Transverse colon (tissue), 4 donors: ENCODE measurements at regions not wholly inside any gene's neighbourhood (a gene's known extent, or its start where the extent isn't known, plus 50 kb on each side); places are given as distances from the start of the nearest gene placed in this dataset.

Experiments used
- DNase-seq: peaks from one replicate; pipeline ENCODE4 v3.0.0-alpha.2; 2019
- H3K27ac ChIP-seq, 4 donors: fragments of 200-600 bp; sonication (generic); 2 replicates each; pipeline ENCODE4 v1.5.1; 2016 to 2018; ENCODE audit warnings: inconsistent platforms in 4 of 4
- H3K27me3 ChIP-seq: fragments of 200-600 bp; sonication (generic); 2 replicates; pipeline ENCODE4 v1.5.1; 2017; ENCODE audit warnings: inconsistent platforms
- H3K36me3 ChIP-seq, 4 donors: fragments of 200-600 bp; sonication (generic); 2 replicates each; pipeline ENCODE4 v1.5.1; 2017 to 2019; ENCODE audit warnings: inconsistent platforms in 4 of 4
- H3K4me1 ChIP-seq, 4 donors: fragments of 200-600 bp; sonication (generic); 2 replicates each; pipeline ENCODE4 v1.5.1; 2017 to 2020; ENCODE audit warnings: inconsistent platforms in 4 of 4
- H3K4me3 ChIP-seq, 4 donors: fragments of 200-600 bp; sonication (generic); 1 replicate in 1 of 4; 2 replicates in 3 of 4; pipeline versions ENCODE4 v1.5.1 to v1.6.1; 2017 to 2019; ENCODE audit warnings: inconsistent platforms in 4 of 4
- H3K9me3 ChIP-seq, 2 donors: fragments of 200-600 bp; sonication (generic); 2 replicates each; pipeline ENCODE4 v1.5.1; 2017 to 2019; ENCODE audit warnings: inconsistent platforms in 2 of 2
- CTCF ChIP-seq, 5 experiments: fragments of 200-600 bp in 3 of 5; fragments of 450-650 bp in 2 of 5; sonication (generic) in 3 of 5; IDR thresholded peaks; 1 replicate in 2 of 5; 2 replicates in 3 of 5; pipeline ENCODE4 v1.5.1; 2016 to 2017; ENCODE audit warnings: antibody characterized with exemption in 5 of 5, inconsistent platforms in 3 of 5, mild to moderate bottlenecking in 2 of 5, moderate library complexity in 1 of 5
- EP300 ChIP-seq: sonication (generic); formaldehyde crosslinking; IDR thresholded peaks from one replicate; pipeline ENCODE4 v1.6.1; 2017; ENCODE audit warnings: antibody characterized with exemption, low read depth
- POLR2A ChIP-seq: fragments of 450-650 bp; IDR thresholded peaks from one replicate; pipeline ENCODE4 v1.6.1; 2016; ENCODE audit warnings: antibody characterized with exemption, mild to moderate bottlenecking, moderate library complexity
- POLR2AphosphoS5 ChIP-seq, 3 donors: sonication (generic); formaldehyde crosslinking; IDR thresholded peaks; one replicate each; pipeline ENCODE4 v1.6.1; 2016; ENCODE audit warnings: antibody characterized with exemption in 3 of 3
- WGBS, 2 donors: methylation state at CpG; one replicate each; pipeline ENCODE4 v1.1.5; 2018; ENCODE audit warnings: low coverage in 1 of 2; 5-methylcytosine and 5-hydroxymethylcytosine counted together
- in situ Hi-C, 4 donors: fragments of 200-750 bp; cut with MboI; loops; one replicate each; pipeline versions ENCODE4 v1.15.0 to v1.15.1; 2017; ENCODE audit warnings: low sequenced_read_pairs in 3 of 4, low pct_ligation_motif_present in 1 of 4, low pct_unique_long_range_greater_than_20kb in 1 of 4
- intact Hi-C: fragments of 100-400 bp; cut with DNase I; formaldehyde crosslinking; loops from one replicate; pipeline ENCODE4 v1.15.1; 2023; ENCODE audit warnings: low total_unique reads

- no peak for DNase-seq
- Histone ChIP-seq H3K9me3 (no peaks in the 10 kb centered on the region), H3K4me3 (no peak overlapping the region), H3K27me3 (no peaks in the 10 kb centered on the region), H3K4me1 (no peaks in the 10 kb centered on the region), H3K36me3 (no peaks in the 10 kb centered on the region), H3K27ac (no peak overlapping the region)
- intact Hi-C loops, result no loop called here
- in situ Hi-C loops, result no loop called here
- TF ChIP-seq POLR2A, result no peak
- TF ChIP-seq CTCF (IDR thresholded peaks at IDR 0.05), result no peak
- TF ChIP-seq POLR2AphosphoS5 (IDR thresholded peaks at IDR 0.05), result no peak
- TF ChIP-seq EP300, result no peak
Observed at GRCh38 chr13:107733276-107733675, 482.1 kb downstream of the LIG4 start.

- Histone ChIP-seq H3K4me1 (no peaks in the 10 kb centered on the region), H3K27me3 (no peaks in the 10 kb centered on the region)
- no peak for TF ChIP-seq CTCF (IDR thresholded peaks at IDR 0.05)
Observed at GRCh38 chr13:107730813-107731212, 484.5 kb downstream of the LIG4 start.

GRCh38 chr13:107721125-107721869 lies 494.0 kb downstream of the LIG4 start:
- intact Hi-C loops (no loop called here), in situ Hi-C loops (no loop called here)
- DNase-seq, result no peak
- H3K27ac ChIP-seq, result no peak overlapping the region
- no peaks in the 10 kb centered on the region for H3K9me3 ChIP-seq
- H3K36me3 ChIP-seq, result no peaks in the 10 kb centered on the region
- H3K27me3 ChIP-seq, result no peaks in the 10 kb centered on the region
- TF ChIP-seq EP300 (no peak), POLR2A (no peak), CTCF (IDR thresholded peaks at IDR 0.05) (no peak), POLR2AphosphoS5 (IDR thresholded peaks at IDR 0.05) (no peak)
- H3K4me1 ChIP-seq, result no peaks in the 10 kb centered on the region
- no peak overlapping the region for H3K4me3 ChIP-seq
- 33 to 49% methylated on average over 7 to 13 of the region's 13 CpGs for WGBS, 2 donors

More at GRCh38 chr13:107730813-107731212, 484.5 kb downstream of the LIG4 start:
- in situ Hi-C loops (no loop called here), intact Hi-C loops (no loop called here)
- DNase-seq, result no peak
- 58 to 78% methylated on average over 2 to 6 of the region's 6 CpGs for WGBS, 2 donors
- Histone ChIP-seq H3K27ac (no peak overlapping the region), H3K9me3 (no peaks in the 10 kb centered on the region), H3K36me3 (no peaks in the 10 kb centered on the region), H3K4me3 (no peak overlapping the region)

- no peaks in the 10 kb centered on the region for H3K36me3 ChIP-seq
- intact Hi-C loops (no loop called here), in situ Hi-C loops (no loop called here)
- no peaks in the 10 kb centered on the region for H3K4me1 ChIP-seq
- H3K27me3 ChIP-seq, result no peaks in the 10 kb centered on the region
- no peak overlapping the region for H3K4me3 ChIP-seq
- WGBS, 2 donors, result 84 to 100% methylated on average over 2 to 4 of the region's 4 CpGs
- no peak for DNase-seq
- no peak for TF ChIP-seq EP300
- no peak for TF ChIP-seq POLR2A
- TF ChIP-seq POLR2AphosphoS5 (IDR thresholded peaks at IDR 0.05), result no peak
- no peak for TF ChIP-seq CTCF (IDR thresholded peaks at IDR 0.05)
- no peak overlapping the region for H3K27ac ChIP-seq
- no peaks in the 10 kb centered on the region for H3K9me3 ChIP-seq
Observed at GRCh38 chr13:107716741-107717140, 498.6 kb downstream of the LIG4 start.
